ENCODE measurements at regions not wholly inside any gene's neighbourhood (a gene's known extent, or its start where the extent isn't known, plus 50 kb on each side); places are given as distances from the start of the nearest gene placed in this dataset.

DNA sequence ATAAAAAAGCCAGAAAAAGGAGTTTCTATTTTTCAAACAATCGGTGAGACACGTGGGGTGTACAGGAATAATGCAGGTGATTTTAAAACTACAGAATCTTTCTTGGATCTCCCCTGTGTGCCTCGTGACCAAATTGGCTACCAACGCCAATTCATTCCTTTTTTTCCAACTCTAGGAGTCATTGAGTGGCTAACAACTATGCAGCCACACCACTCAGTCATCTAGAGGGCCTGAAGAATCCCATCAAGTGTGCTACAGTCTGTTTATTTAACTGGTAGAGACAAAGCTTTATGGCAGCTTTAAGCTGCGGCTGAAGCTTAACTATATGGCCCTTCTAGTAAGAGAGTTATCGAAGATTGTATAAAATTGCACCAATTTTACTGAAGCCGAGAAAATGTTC, 113.1 kb upstream of the NIPBL start:
- TF ChIP-seq, protein P1, sequence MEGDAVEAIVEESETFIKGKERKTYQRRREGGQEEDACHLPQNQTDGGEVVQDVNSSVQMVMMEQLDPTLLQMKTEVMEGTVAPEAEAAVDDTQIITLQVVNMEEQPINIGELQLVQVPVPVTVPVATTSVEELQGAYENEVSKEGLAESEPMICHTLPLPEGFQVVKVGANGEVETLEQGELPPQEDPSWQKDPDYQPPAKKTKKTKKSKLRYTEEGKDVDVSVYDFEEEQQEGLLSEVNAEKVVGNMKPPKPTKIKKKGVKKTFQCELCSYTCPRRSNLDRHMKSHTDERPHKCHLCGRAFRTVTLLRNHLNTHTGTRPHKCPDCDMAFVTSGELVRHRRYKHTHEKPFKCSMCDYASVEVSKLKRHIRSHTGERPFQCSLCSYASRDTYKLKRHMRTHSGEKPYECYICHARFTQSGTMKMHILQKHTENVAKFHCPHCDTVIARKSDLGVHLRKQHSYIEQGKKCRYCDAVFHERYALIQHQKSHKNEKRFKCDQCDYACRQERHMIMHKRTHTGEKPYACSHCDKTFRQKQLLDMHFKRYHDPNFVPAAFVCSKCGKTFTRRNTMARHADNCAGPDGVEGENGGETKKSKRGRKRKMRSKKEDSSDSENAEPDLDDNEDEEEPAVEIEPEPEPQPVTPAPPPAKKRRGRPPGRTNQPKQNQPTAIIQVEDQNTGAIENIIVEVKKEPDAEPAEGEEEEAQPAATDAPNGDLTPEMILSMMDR (IDR thresholded peaks at IDR 0.05): no peak
- no peak for TF ChIP-seq POLR2A (IDR thresholded peaks at IDR 0.05)

Measured in adrenal gland (tissue), 5 donors.